ENCODE measurements at regions not wholly inside any gene's neighbourhood (a gene's known extent, or its start where the extent isn't known, plus 50 kb on each side); places are given as distances from the start of the nearest gene placed in this dataset.

DNA sequence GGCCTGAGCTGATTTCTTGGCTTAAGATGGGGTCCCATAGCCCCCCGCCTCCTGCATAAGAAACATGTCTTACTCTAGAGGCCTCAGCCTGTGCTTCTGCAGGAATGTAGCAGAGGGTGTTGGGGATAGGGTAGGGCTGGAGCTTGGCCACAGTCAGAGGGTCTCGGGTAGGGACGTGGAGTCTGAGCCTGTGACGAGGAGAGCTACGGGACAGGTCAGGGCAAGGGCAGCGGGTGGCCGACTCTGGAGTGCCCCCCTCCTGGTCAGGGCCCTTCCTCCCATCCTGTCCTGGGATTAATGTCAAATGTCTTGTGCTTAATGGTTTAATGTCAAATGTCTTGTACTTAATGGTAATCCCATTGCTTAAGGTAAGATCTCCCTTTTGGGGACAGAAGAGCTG is 130.4 kb downstream of the GLI2 start:
- Histone ChIP-seq H3K27me3 (ENCODE audit: insufficient read depth, low read depth) (no peaks in the 10 kb centered on the region), H3K4me3 (IDR thresholded peaks at IDR 0.05; ENCODE audit: insufficient read depth, low read depth, low read length) (no peak overlapping the region), H3K27ac (no peak overlapping the region), H3K36me3 (ENCODE audit: insufficient read depth) (no peaks in the 10 kb centered on the region), H3K4me2 (no peak overlapping the region), H2AFZ (ENCODE audit: low read depth) (no peak overlapping the region), H3K4me1 (ENCODE audit: low read depth, poor library complexity, severe bottlenecking) (no peaks in the 10 kb centered on the region), H4K20me1 (ENCODE audit: insufficient read depth) (no peaks in the 10 kb centered on the region), H3K9ac (no peak overlapping the region), H3K79me2 (ENCODE audit: insufficient read depth, low read depth) (no peaks in the 10 kb centered on the region)
- no peak for TF ChIP-seq CTCF (conservative IDR thresholded peaks at IDR 0.05; ENCODE audit: low read depth, low read length)

DNA sequence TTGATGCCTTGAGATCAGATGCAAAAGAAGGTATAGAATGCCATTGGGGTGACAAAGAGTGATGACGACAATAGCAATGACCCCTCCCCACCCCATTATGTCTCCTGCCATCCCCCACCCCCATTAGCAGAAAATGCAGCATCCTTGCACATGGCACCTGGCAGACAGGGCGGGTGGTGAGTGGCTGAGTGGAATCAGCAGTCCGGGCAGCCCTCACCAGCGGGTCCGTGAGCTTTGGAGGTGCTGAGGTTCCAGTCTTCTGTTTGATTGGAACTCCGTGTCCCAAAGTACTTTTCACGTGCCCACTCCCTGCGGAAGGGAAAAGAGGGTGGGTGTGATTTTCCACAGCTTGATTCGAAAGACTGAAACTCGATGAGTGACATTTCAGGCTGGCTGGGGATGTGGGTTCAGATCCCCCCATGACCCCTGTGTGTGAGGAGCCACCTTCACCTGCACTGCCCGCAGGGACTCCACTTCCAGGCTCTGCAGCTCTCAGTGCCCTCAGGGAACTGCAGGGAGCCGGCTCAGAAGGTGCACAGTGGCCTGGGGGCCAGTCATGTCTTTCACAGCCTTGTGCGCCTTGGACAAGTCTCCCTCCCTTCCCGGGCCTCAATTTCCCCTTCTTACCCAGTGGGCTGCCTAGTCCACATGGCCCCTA is 130.9 kb downstream of the GLI2 start:
- no peak overlapping the region for H3K9ac ChIP-seq
- no peak overlapping the region for H2AFZ ChIP-seq (ENCODE audit: low read depth)
- no peak overlapping the region for H3K4me3 ChIP-seq (IDR thresholded peaks at IDR 0.05; ENCODE audit: insufficient read depth, low read depth, low read length)
- H3K36me3 ChIP-seq (ENCODE audit: insufficient read depth): no peaks in the 10 kb centered on the region
- no peaks in the 10 kb centered on the region for H3K4me1 ChIP-seq (ENCODE audit: low read depth, poor library complexity, severe bottlenecking)
- H3K4me2 ChIP-seq: no peak overlapping the region
- TF ChIP-seq CTCF (conservative IDR thresholded peaks at IDR 0.05; ENCODE audit: low read depth, low read length): no peak
- H3K27me3 ChIP-seq (ENCODE audit: insufficient read depth, low read depth): no peaks in the 10 kb centered on the region
- no peak overlapping the region for H3K27ac ChIP-seq
- no peaks in the 10 kb centered on the region for H4K20me1 ChIP-seq (ENCODE audit: insufficient read depth)
- no peaks in the 10 kb centered on the region for H3K79me2 ChIP-seq (ENCODE audit: insufficient read depth, low read depth)

GRCh38 chr2:120867290-120868241 is 131.9 kb downstream of the GLI2 start:
- no peak for TF ChIP-seq CTCF (conservative IDR thresholded peaks at IDR 0.05; ENCODE audit: low read depth, low read length)
- Histone ChIP-seq H4K20me1 (ENCODE audit: insufficient read depth) (no peaks in the 10 kb centered on the region), H3K9ac (no peak overlapping the region), H3K4me2 (no peak overlapping the region), H3K79me2 (ENCODE audit: insufficient read depth, low read depth) (no peaks in the 10 kb centered on the region), H3K27me3 (ENCODE audit: insufficient read depth, low read depth) (no peaks in the 10 kb centered on the region), H3K4me3 (IDR thresholded peaks at IDR 0.05; ENCODE audit: insufficient read depth, low read depth, low read length) (no peak overlapping the region), H3K4me1 (ENCODE audit: low read depth, poor library complexity, severe bottlenecking) (no peaks in the 10 kb centered on the region), H3K36me3 (ENCODE audit: insufficient read depth) (no peaks in the 10 kb centered on the region), H3K27ac (no peak overlapping the region), H2AFZ (ENCODE audit: low read depth) (no peak overlapping the region)

- no peaks in the 10 kb centered on the region for H3K27me3 ChIP-seq (ENCODE audit: insufficient read depth, low read depth)
- H3K9ac ChIP-seq: no peak overlapping the region
- H3K79me2 ChIP-seq (ENCODE audit: insufficient read depth, low read depth): no peaks in the 10 kb centered on the region
- no peaks in the 10 kb centered on the region for H3K4me1 ChIP-seq (ENCODE audit: low read depth, poor library complexity, severe bottlenecking)
- no peak overlapping the region for H2AFZ ChIP-seq (ENCODE audit: low read depth)
- H4K20me1 ChIP-seq (ENCODE audit: insufficient read depth): no peaks in the 10 kb centered on the region
- H3K4me3 ChIP-seq (IDR thresholded peaks at IDR 0.05; ENCODE audit: insufficient read depth, low read depth, low read length): no peak overlapping the region
- TF ChIP-seq CTCF (conservative IDR thresholded peaks at IDR 0.05; ENCODE audit: low read depth, low read length): no peak
- H3K36me3 ChIP-seq (ENCODE audit: insufficient read depth): no peaks in the 10 kb centered on the region
- no peak overlapping the region for H3K4me2 ChIP-seq
- no peak overlapping the region for H3K27ac ChIP-seq
These were observed 132.7 kb downstream of the GLI2 start for GRCh38 chr2:120868366-120868765.

All from KMS-11 (cell line).